ENCODE measurements at regions not wholly inside any gene's neighbourhood (a gene's known extent, or its start where the extent isn't known, plus 50 kb on each side); places are given as distances from the start of the nearest gene placed in this dataset.
A peak's percentile ranks its signal among the peaks of the same experiment; 100 is the strongest.
"Not testable (repeated sequence)": the region's sequence is repeated elsewhere in the genome, so short reads cannot be mapped to it uniquely, and the experiment has no call there.

DNA sequence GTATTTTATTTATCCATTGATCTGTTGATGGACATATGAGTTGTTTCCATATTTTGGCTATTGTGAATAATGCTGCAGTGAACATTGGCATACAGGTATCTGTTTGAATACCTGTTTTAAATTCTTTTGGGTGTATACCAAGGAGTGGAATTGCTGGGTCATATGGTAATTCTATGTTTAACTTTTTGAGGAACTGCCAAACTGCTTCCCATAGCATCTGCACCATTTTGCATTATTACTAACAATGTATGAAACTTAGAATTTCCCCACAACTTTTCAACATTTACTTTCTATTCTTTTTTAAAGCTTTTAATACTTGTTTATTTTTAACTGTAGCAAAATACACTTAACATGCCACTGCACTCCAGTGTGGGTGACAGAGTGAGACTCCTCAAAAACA lies 57.0 kb upstream of the MSN start:
- DNase-seq, result no peak

DNA sequence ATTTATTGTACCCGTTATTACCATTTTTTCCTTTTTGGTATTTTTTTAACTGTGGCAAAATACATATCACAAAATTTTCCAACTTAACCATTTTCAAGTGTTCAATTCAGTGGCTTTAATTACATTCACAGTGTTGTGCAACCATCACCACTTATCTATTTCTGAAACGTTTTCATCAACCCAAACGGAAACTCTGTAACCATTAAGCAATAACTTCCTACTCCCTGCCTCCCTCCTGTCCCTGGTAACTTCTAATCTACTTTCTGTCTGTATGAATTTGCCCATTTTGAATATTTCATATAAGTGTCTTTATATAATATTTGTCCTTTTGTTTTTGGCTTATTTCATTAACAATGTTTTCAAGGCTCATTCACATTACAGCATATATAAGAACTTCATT lies 57.4 kb upstream of the MSN start:
- no peak for DNase-seq

DNA sequence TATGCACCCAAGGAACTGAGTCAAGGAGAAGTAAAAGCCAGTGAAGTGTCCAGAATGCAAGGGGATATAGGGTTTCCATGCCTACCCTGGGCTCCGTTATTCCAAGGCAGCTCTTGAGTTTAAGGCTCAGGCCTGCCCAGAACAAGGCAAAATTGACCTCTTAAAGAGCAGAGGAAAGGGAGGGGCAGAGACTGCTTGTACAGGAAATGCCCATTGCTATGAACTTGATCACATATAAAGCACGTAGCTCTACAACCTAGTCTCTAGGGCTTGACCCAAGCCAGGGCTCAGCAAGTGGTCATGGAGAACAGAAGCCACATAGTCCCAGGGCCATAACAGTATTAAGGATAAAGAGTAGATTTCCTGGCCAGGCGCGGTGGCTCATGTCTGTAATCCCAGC lies 58.2 kb upstream of the MSN start:
- no peak for DNase-seq

DNA sequence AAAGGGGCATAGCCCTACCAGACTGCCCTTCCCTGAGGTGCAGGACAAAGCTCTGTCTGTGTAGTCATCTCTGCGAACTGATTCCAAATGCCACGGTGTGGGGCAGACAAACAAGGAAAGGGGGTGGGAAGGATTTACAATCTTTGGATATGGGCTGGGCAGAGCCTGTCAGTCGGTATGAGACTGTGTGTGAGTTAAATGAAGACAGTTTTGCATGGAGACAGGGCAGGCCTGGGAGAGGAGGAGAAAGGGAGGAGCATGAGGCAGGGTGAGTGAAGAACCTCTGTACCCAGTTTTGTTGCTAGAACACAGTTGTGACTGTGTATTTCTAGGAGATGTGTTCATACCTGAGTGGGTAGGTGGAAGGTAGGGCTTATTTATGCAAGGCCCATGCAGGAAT lies 59.4 kb upstream of the MSN start:
- no peak for DNase-seq

DNA sequence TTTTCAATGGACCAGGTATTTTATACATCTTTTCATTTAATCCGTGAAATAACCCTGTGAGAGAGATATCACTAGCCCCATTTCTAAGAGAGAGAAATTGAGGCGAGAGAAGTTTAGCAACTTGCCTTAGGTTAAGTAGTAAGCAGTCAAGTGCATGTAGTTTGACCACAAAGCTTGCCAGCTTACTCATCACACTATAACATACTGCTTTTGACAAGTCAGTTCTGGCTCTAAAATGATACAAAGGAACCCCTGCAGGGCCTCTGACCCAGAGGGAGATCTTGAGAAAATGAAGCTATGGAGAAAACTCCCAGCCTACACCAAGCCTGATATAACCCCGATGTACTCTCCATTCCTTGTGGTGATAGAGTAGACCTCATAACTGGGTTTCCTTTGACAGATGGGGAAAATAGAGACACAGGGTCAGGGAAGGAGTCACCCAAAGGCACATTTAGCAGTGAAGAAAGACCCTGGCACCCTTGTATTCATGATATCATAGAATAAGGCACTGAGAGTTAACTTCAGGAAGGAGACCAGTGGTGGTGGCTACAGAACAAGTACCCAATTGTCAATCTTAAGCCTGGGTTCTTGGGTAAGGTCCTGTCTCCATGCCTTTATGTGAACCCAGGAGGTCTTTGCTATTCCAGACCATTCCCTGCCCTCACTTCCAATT lies 60.2 kb upstream of the MSN start:
- peak; percentile 15 for DNase-seq

DNA sequence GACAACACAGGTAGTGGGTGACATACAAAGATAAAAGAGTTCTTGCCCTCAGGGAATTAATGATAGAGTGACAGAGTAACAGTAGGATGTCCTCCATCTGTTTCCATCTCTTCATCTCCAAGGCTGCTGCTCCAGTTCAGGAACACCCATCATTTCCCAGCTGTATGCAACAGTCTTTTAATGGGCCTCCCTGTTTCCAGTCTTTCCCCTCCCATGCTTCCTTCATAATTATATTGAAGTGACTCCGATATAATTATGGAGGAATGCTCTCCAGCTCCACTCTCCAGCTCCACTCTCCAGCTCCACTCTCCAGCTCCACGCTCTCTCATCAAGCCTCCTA lies 65.3 kb upstream of the MSN start:
- DNase-seq, result no peak

DNA sequence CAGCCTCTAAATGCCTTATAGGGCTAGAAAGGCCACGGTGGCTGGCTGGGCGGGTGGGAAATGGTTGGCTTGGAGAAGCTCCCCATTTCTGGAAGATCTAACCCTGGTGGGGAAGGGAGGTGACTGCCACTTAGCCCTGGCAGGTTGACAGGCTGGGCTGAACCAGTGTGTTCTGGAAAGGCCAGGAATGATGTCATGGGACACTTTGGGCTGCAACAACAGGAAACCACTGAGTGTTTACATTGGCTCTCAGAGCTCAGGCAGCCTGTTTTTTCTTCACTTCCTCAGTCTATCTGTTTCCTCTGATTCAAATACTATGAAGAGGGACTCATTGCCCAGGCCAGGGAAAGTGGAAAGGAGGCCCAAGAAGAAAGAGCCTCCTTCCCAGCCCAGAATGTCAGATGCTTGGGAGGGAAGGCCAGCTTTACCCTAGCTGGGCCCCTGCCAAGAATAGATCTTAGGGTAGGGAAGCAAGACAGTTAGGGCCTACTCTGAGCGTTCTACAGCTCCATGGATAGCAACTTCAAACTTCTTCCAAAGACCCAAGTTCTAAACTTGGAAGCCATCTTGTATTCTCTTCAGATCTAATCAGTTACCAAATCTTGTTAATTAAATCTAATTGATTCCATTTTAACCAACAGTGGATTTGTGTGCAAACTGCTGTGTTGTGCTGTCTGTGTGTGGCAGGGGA lies 65.8 kb upstream of the MSN start:
- DNase-seq, result peak; percentile 53

DNA sequence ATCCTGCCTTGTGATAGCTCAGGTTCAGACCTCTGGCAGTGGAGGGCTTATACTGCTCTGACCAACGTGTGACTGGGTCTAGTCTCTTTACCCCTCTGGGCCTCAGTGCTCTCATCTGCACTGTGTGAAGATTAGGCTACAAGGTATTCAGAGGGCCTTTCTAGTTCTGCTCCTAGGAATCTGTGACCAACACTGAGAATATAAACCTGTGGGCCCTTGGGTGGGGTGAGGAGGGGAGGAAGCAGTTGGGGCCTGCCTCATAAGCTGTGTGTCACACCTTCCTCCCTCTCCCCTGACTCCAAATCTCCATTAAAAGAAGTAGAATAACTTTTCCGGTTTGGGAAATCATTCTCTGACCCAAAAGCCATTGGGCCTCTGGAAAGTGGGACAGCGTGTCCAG lies 66.3 kb upstream of the MSN start:
- DNase-seq, result peak; percentile 32

DNA sequence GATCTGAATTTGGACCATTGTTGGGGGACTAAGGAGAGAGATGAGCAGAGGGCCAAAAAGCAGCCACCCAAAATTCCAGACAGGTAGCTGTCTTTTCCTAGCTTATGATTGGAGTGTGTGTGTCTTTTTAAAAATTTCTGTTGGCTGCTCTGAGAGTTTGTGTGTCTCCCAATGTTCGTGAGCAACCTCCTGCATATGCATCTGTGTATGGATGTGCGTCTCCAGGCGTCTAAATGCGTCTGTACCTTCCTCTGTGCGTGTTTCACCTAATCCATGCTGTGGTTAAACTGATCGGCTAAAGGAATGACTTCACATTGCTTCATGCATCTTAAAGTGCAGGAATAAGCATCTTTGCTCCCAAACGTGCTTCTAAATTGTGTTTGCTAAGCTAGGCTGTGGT lies 65.5 kb upstream of the LAS1L start:
- no peak for DNase-seq

DNA sequence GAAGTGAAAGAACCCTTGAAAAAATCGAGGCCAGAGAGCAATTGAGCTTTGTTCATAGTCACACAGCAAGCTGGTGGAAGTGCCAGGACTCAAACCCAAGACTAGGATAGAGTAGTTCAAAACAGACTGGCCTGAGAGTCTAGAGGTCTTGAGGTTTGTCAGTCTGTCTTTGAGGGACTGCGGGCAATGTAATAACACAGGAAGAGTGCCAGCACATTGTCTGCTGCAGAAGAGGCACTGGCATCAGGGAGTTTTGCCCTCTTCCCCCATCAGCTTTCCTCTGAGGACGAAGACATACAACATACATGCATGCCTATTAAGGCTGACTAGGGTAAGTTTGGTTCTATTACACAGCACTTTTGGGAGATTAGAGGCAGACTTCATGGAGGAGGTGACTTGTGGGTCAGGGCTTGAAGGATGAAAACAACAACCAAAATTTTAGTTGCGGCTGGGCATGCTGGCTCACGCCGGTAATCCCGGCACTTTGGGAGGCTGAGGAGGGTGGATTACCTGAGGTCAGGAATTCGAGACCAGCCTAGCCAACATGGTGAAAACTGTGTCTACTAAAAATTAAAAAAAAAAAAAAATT lies 64.1 kb upstream of the LAS1L start:
- DNase-seq, result no peak

DNA sequence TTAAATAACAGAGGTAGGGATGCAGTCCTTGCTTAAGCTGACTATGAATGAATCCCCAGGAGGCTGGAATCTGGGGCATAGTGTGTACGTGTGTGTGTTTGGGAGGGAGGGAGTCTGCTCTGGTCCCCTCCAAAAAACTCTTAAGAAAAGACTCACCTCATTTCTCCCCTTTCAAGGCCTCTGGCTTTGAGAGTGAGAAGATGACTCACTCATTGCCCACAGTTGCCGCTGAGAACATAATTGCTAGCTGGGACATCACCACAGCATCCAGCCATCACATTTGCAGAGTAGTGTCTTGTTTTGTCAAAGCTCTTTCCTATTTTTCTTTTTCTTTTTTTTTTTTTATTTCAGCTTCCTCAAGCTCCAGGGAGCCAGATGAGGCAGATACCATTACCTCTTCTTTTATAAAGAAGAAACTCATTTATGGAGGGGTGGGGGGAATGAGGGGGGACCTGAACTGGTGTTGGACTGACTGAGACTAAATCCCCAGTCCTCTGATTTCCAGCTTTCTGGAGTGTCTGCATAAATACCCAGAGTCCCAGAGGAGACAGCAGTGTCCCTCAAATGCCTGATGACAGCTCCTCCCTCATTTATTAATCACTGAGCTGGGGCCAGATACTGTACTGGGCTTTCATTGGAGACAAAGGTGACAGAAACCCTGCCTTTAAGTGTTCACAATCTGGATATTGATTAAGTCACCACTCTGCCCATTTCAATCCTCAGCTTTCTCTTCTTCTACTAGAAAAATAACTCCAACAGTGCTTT lies 61.9 kb upstream of the LAS1L start:
- DNase-seq, result peak; percentile 52

DNA sequence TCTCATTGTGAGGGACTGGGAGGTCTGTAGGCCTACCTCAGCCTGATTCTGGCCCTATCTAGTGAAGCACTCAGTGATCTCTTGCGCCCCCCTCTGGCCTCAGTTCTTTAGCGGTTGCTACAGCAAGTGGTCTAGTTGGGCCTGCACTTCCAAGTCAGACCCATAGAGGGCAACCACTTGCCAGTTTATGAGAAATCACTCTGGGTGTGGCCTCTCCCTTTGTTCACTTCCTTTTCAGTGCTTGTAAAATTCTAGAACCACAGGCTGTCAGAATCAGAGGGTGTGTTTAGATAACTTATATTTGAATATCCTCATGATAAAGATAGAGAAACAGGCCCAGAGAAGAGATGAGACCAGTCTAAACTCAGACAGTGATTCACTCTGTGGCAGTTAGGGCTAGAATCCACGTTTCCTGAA lies 60.9 kb upstream of the LAS1L start:
- DNase-seq, result peak; percentile 96

DNA sequence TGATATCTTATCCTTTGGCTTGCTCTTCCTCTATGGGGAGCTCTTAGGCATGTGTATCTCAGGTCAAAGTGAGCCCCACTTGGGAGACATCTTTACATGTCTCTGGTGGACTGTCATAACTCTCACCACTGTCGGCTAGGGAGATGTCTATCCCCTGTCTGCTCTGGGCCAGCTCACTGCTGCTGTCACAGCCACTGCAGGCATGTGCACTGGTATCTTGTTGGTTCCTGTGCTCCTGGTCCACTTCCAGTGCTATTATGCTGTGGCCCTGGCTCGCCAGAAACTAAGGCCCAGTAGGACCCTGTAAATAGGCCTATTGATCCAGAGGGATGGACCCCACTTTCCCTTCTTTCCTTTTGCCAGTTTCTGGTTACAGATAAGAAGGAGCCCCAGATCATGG lies 56.6 kb upstream of the LAS1L start:
- DNase-seq, result no peak

DNA sequence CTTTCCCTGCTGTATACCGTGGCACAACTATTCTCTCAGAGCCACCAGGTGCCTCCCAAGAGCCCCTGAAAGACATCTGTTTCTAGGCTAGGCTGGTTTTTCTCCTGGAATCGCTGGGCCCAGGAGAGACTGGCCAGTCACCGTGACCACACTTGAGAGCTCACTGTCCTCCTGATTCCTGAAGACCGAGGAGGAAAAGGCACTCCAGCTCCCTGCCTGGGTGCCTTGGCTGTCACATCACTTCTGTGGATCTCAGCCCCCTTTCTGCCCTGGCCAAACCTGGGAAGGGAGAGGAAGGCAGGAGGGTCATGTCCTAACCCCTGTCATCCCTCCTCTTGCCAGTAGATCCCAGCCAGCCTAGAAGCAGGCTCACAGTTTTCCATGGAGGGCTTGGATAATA lies 54.7 kb upstream of the LAS1L start:
- DNase-seq, result no peak

DNA sequence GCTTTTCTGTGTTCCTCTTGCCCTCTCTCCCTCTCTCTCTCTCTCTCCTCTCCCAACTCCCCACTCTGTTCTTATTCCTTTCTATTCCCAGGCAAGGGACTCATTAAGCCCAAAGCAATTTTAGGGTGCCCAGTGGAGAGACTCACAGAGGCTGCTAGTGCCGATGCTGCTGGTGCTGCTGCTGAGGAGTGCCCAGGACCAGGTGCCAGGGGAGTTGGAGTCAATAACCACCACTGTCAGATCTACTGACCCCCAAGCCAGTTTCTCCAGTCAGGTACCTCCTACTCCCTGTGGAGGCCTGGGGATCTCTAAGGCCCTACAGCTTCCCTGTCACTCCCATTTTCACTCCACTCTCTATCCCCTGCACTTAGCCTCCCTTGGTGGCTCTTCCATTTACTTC lies 54.2 kb upstream of the LAS1L start:
- DNase-seq, result no peak

DNA sequence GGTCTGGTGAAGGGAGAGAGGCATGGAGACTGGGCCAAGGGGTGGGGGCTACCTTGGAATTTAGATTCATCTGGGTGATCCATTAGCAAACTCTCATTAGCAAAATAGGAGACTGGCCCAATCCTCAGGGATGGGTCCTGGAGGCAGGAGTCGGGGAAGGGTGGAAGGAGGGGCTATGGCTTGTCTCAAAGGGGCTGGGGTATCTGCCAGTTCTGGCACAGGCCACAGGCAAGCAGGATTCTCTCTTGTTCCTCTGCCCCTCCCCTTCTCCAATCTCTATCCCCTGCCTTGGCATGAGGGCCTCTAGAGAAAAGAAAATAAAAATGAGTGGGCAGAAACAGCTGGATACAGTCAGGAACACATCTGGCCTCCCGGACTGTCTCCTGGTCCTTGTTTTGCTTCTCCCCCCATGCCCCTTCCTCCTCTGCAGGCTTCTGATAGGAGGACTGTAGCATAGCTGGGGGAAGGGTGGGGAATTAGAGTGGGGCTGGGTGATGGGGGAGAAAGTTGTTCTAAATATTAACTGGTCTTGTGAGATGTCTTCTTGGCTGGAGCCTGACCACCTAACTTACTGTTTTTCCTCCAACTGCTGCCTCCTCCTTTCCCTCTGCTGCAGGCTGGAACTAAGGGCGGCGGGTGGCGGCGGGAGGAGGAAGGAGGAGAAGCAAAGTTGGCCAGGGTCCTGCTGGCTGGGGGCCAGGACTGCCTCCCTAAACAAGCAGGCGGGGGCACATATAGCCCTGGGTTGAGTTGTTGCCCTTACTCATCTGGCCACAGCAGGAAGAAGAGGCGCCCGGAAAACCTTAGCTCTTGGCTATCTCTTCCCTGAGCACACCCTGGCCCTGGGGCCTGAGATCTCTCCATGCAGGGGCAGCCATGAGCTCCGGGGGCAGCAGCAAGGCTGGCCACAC lies 53.3 kb upstream of the LAS1L start:
- no peak for DNase-seq

DNA sequence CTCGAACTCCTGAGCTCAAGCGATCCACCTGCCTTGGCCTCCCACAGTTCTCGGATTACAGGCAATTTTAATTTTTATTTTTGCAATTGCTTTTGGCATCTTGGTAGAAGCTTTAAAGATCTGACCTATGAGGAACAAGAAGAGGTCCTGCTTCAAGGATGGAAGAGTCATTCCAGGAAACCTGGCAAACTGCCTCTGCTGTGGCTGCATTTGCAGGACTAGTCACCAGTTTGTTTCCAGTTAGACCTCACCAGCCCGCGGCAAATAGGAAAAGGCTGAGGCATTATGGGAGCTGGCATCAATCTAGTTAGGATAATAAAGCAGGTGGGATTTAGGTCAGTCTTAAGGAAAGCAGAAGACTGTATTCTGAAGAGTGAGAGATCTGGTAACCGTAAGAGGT lies 51.9 kb upstream of the LAS1L start:
- DNase-seq, result no peak

DNA sequence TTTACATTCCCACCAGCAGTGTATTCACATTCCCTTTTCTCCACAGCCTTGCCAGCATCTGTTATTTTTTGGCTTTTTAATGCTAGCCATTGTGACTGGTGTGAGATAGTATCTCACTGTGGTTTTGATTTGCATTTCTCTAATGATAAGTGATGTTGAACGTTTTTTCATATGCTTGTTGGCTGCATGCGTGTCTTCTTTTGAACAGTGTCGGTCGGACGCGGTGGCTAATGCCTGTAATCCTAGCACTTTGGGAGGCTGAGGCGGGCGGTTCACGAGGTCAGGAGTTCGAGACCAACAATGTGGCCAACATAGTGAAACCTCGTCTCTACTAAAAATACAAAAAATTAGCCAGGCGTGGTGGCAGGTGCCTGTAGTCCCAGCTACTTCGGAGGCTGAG lies 50.6 kb upstream of the LAS1L start:
- not testable (repeated sequence) for DNase-seq

Measured in stimulated activated CD4-positive, alpha-beta T cell treated with anti-CD3 and anti-CD28 coated beads, Interleukin-15, amount 100 ng/mL, for 24 hours (primary cell).